Endodermal cell (in vitro differentiated cells): ENCODE measurements at regions not wholly inside any gene's neighbourhood (a gene's known extent, or its start where the extent isn't known, plus 50 kb on each side); places are given as distances from the start of the nearest gene placed in this dataset.

ENCODE experiments used
- DNase-seq: peaks from one replicate; pipeline ENCODE4 v3.0.0-alpha.2; 2017
- H3K27ac ChIP-seq: 2 replicates; pipeline ENCODE4 v1.5.1; 2013; ENCODE audit warnings: mild to moderate bottlenecking, low read depth, low read length, moderate library complexity
- H3K27me3 ChIP-seq: 2 replicates; pipeline ENCODE4 v1.6.1; 2013; ENCODE audit warnings: mild to moderate bottlenecking, low read length, moderate library complexity; ENCODE audit not compliant: insufficient read depth, control insufficient read depth, poor library complexity, severe bottlenecking
- H3K36me3 ChIP-seq: 2 replicates; pipeline ENCODE4 v1.7.0; 2013; ENCODE audit warnings: mild to moderate bottlenecking, low read length, moderate library complexity; ENCODE audit not compliant: control insufficient read depth, insufficient read depth
- H3K4me1 ChIP-seq: one replicate; pipeline ENCODE4 v1.7.0; 2013; ENCODE audit warnings: low read length; ENCODE audit not compliant: control insufficient read depth, insufficient read depth
- H3K4me3 ChIP-seq: 2 replicates; pipeline ENCODE4 v1.5.1; 2013; ENCODE audit warnings: mild to moderate bottlenecking, low read length, moderate library complexity
- H3K9ac ChIP-seq: 2 replicates; pipeline ENCODE4 v1.6.1; 2013; ENCODE audit warnings: mild to moderate bottlenecking, low read length, moderate library complexity; ENCODE audit not compliant: poor library complexity, severe bottlenecking; ENCODE audit errors: extremely low read depth
- H3K9me3 ChIP-seq: 2 replicates; pipeline ENCODE4 v1.6.1; 2013; ENCODE audit warnings: mild to moderate bottlenecking, low read length, moderate library complexity; ENCODE audit not compliant: control insufficient read depth
- H3K27ac Mint-ChIP-seq: 2 replicates; pipeline ENCODE4 v1.8.0; 2020; ENCODE audit warnings: mixed read lengths
- H3K27me3 Mint-ChIP-seq: 2 replicates; pipeline ENCODE4 v1.8.0; 2021; ENCODE audit warnings: mild to moderate bottlenecking, mixed read lengths; ENCODE audit not compliant: insufficient read depth
- H3K36me3 Mint-ChIP-seq: 2 replicates; pipeline ENCODE4 v1.8.0; 2020; ENCODE audit warnings: low read depth, mixed read lengths
- H3K4me1 Mint-ChIP-seq: 2 replicates; pipeline ENCODE4 v1.8.0; 2020; ENCODE audit warnings: mixed read lengths
- H3K4me3 Mint-ChIP-seq: 2 replicates; pipeline ENCODE4 v1.8.0; 2020; ENCODE audit warnings: mild to moderate bottlenecking, moderate library complexity, mixed read lengths
- H3K9me3 Mint-ChIP-seq: 2 replicates; pipeline ENCODE4 v1.8.0; 2020; ENCODE audit warnings: mild to moderate bottlenecking, mixed read lengths
- WGBS, 2 experiments: methylation state at CpG; one replicate each; pipeline versions ENCODE4 v1.1.5 to v1.1.7; 2013; ENCODE audit warnings: missing lambda C conversion rate in 2 of 2, mixed read lengths in 1 of 2; ENCODE audit not compliant: insufficient coverage in 1 of 2, insufficient read length in 1 of 2; 5-methylcytosine and 5-hydroxymethylcytosine counted together
- TF ChIP-seq, protein P1 (sequence below): fragments of 200-600 bp; sonication (generic); conservative IDR thresholded peaks from 2 replicates; pipeline ENCODE4 v1.5.0; 2021; ENCODE audit warnings: antibody characterized with exemption, mild to moderate bottlenecking

DNA sequence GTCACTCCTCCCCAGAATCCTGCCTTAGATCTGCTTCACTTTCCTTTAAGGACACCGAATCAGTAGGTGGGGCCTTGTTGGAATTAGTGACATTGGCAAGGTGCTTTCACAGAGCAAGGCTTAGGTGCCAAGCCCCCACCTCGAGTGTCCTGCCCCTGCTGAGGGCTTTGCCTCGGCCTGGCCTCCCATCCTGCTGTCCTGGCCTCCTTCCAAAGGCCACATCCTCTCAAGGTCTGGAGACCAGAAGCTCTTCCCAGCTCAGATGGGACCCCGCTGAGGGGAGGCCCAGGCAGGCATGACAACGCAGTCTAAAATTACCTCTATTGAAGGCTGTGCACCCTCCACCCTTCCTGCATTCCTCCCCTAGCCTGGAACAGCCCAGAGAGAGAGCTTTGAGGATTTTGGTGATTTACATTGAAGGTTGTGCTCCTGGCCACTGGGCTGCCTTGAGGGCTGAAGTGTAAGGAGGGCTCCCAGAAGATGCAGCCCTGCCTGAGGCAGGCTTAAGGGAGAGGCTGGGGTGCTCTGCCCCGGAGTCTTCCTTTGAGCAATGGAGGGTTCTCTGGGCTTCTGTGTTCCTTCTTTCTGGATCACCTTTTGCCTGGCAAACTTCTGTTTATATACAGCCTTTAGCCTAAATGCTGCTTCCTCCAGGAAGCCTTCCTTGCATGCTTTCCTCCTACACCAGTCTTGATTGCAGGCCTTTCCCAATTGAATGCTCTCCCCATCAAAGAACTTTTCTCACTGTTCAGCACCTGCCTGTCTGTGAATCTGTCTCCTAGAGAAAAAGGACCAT is 154.4 kb downstream of the DDX1 start:
- Histone ChIP-seq H3K36me3 (no peaks in the 10 kb centered on the region), H3K4me1 (peaks cover 9% of the 10 kb centered on the region), H3K4me3 (no peak overlapping the region), H3K27ac (no peak overlapping the region), H3K9ac (no peak overlapping the region), H3K27me3 (peaks cover 5% of the 10 kb centered on the region), H3K9me3 (peaks cover 6% of the 10 kb centered on the region)
- H3K36me3 Mint-ChIP-seq = no peaks in the 10 kb centered on the region
- H3K9me3 Mint-ChIP-seq = peaks cover 7% of the 10 kb centered on the region
- TF ChIP-seq, protein P1, sequence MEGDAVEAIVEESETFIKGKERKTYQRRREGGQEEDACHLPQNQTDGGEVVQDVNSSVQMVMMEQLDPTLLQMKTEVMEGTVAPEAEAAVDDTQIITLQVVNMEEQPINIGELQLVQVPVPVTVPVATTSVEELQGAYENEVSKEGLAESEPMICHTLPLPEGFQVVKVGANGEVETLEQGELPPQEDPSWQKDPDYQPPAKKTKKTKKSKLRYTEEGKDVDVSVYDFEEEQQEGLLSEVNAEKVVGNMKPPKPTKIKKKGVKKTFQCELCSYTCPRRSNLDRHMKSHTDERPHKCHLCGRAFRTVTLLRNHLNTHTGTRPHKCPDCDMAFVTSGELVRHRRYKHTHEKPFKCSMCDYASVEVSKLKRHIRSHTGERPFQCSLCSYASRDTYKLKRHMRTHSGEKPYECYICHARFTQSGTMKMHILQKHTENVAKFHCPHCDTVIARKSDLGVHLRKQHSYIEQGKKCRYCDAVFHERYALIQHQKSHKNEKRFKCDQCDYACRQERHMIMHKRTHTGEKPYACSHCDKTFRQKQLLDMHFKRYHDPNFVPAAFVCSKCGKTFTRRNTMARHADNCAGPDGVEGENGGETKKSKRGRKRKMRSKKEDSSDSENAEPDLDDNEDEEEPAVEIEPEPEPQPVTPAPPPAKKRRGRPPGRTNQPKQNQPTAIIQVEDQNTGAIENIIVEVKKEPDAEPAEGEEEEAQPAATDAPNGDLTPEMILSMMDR = no peak
- WGBS, 2 experiments = 88% methylated on average over 6 of the region's 6 CpGs; no CpG with 5 or more reads in 1 of the 2 experiments
- H3K4me3 Mint-ChIP-seq = no peak overlapping the region
- peak; percentile 47 for DNase-seq
- H3K27me3 Mint-ChIP-seq = peaks cover 9% of the 10 kb centered on the region
- no peak overlapping the region for H3K27ac Mint-ChIP-seq
- peaks cover 3% of the 10 kb centered on the region for H3K4me1 Mint-ChIP-seq

DNA sequence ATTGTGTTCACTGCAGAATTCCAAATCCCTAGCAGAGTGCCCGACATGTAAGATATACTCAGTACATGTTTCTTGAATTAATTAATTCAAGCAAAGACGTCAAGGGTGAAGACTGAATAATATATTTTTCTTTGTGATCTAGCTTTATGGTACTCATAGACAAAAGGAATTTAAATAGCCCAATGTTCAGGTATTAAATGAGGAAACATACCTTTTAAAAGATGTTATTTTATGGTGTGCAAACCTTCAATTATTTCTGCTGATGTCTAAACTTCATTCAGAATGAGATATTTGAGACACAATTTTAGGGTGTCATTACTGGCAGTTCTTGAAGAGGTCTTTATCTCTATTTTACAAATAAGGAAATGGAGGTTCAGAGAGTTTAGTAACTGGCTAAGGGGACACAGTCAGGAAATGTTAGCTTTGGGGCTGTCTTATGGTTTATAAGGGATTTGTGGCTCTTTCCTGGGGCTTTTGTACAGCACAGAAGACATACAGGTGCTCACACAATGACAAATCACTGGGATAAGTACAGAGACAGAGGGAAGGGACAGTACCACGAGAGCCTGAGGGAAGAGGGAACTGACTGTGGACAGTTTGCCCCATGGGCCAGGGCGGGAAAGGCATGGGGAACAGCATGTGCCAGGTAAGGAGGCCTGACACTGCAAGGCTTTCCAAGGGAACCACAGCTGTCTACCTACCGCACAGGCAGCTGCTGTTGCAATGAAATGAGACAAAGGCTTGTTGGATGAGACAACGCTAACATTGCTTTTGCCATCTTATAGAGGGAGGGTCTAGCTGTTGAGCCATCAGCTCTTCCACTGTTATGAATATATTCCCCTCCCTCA is 155.3 kb downstream of the DDX1 start:
- peak; percentile 53 for DNase-seq
- Histone ChIP-seq H3K36me3 (no peaks in the 10 kb centered on the region), H3K4me1 (peaks cover 9% of the 10 kb centered on the region), H3K4me3 (no peak overlapping the region), H3K27me3 (peaks cover 5% of the 10 kb centered on the region), H3K9me3 (no peaks in the 10 kb centered on the region), H3K9ac (no peak overlapping the region), H3K27ac (peak overlapping the region; percentile 57)
- Mint-ChIP-seq H3K4me3 (no peak overlapping the region), H3K27ac (peak overlapping the region; percentile 93), H3K4me1 (peaks cover 3% of the 10 kb centered on the region), H3K27me3 (peaks cover 9% of the 10 kb centered on the region), H3K9me3 (peaks cover 3% of the 10 kb centered on the region), H3K36me3 (no peaks in the 10 kb centered on the region)
- 92 to 95% methylated on average over 4 to 6 of the region's 6 CpGs for WGBS, 2 experiments
- TF ChIP-seq, protein P1 = no peak

DNA sequence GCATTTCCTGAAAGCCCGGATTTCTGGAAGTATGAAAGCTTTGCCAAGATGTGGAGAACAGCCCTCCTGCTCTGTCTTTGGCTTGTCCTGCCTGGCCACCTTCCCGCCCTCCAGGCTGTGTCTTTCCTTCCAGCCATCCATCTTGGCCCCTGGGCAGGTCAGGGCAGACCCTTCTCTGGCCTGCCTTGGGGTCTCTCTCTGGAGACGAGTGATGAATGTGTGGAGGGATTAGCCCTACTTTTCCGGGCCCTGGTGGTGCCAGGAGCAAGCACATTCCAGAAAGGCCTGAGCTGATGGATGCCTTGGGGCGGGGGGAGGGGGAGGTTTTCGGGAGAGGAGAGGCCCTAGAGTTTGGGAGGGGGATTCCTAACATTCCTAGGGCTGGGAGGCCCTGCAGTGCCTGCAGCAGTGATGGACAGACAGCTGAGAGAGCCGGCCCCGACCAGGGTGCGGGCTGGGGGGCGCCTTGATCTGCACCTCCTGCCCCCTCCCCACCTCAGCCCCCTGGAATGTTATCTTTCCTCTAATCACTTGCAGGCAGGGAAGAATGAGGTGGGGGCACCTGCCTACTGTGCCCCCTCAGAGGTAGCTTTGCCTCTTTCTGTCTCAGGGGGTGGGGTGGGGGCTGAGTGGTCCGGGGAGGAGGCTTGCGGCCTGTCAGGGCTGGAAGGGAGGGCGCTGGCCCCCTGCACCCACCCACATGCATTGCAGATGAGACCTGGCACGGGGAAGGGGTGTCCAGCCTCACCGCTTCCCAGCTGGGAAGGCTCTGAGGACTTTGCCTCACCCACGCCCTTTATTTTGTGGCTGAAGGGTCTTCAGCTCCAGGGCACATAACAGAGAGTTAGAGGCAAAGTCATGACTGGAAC is 156.2 kb downstream of the DDX1 start:
- peaks cover 9% of the 10 kb centered on the region for H3K4me1 ChIP-seq
- H3K27ac ChIP-seq = peak overlapping the region; percentile 57
- H3K36me3 ChIP-seq = no peaks in the 10 kb centered on the region
- Mint-ChIP-seq H3K4me1 (peaks cover 3% of the 10 kb centered on the region), H3K4me3 (no peak overlapping the region), H3K27ac (peak overlapping the region; percentile 93), H3K27me3 (peaks cover 9% of the 10 kb centered on the region), H3K9me3 (no peaks in the 10 kb centered on the region), H3K36me3 (no peaks in the 10 kb centered on the region)
- TF ChIP-seq, protein P1 = peak; percentile 27
- H3K4me3 ChIP-seq = no peak overlapping the region
- H3K9me3 ChIP-seq = no peaks in the 10 kb centered on the region
- H3K9ac ChIP-seq = no peak overlapping the region
- peak; percentile 93 for DNase-seq
- WGBS, 2 experiments = 59 to 75% methylated on average over 2 to 16 of the region's 16 CpGs
- H3K27me3 ChIP-seq = peaks cover 5% of the 10 kb centered on the region
